Left lung (tissue), 4 donors: ENCODE measurements at regions not wholly inside any gene's neighbourhood (a gene's known extent, or its start where the extent isn't known, plus 50 kb on each side); places are given as distances from the start of the nearest gene placed in this dataset.
A peak's percentile ranks its signal among the peaks of the same experiment; 100 is the strongest.
"Not testable (repeated sequence)": the region's sequence is repeated elsewhere in the genome, so short reads cannot be mapped to it uniquely, and the experiment has no call there.

Experiments
- ATAC-seq: fragments of 200-7000 bp; cut with Tn5 transposase; one replicate; pipeline ENCODE4 v1.9.1; 2020; ENCODE audit warnings: moderate library complexity
- DNase-seq, 4 donors: peaks; one replicate each; pipeline ENCODE4 v3.0.0-alpha.2; 2013 to 2020
- H3K27ac ChIP-seq, 2 donors: fragments of 200-600 bp; sonication (generic) in 1 of 2; one replicate each; pipeline versions ENCODE4 v1.5.0 to v1.8.0; 2020 to 2021
- H3K27me3 ChIP-seq, 2 donors: fragments of 200-600 bp; sonication (generic) in 1 of 2; one replicate each; pipeline versions ENCODE4 v1.5.0 to v1.8.0; 2020 to 2021
- H3K36me3 ChIP-seq, 2 donors: fragments of 200-600 bp; sonication (generic) in 1 of 2; one replicate each; pipeline versions ENCODE4 v1.5.0 to v1.8.0; 2020 to 2021
- H3K4me1 ChIP-seq, 2 donors: fragments of 200-600 bp; one replicate each; pipeline ENCODE4 v1.8.0; 2021
- H3K4me3 ChIP-seq, 2 donors: fragments of 200-600 bp; sonication (generic) in 1 of 2; one replicate each; pipeline versions ENCODE4 v1.5.0 to v1.8.0; 2020 to 2021; ENCODE audit warnings: mild to moderate bottlenecking in 1 of 2
- H3K9me3 ChIP-seq, 2 donors: fragments of 200-600 bp; sonication (generic) in 1 of 2; one replicate each; pipeline versions ENCODE4 v1.5.0 to v1.8.0; 2020 to 2021
- CTCF ChIP-seq, 2 donors: fragments of 200-600 bp; sonication (generic) in 1 of 2; IDR thresholded peaks; one replicate each; pipeline versions ENCODE4 v1.5.0 to v1.8.0; 2021; ENCODE audit warnings: antibody characterized with exemption in 2 of 2
- intact Hi-C, 2 donors: fragments of 100-400 bp; cut with DNase I; formaldehyde crosslinking; loops; one replicate each; pipeline versions ENCODE4 v1.11.2 to v1.14.2; 2022
- donor health status: DM: no; HTN: yes; CAD: no.
- donor health status: DM: no; HTN: no; CAD: no.

GRCh38 chr5:92942762-92943161 lies 638.3 kb downstream of the NR2F1-AS1 start:
- DNase-seq (no peak), ATAC-seq (no peak)
- TF ChIP-seq CTCF (IDR thresholded peaks at IDR 0.05): no peak
- H3K9me3 ChIP-seq: no peaks in the 10 kb centered on the region
- H3K4me1 ChIP-seq: no peaks in the 10 kb centered on the region
- intact Hi-C loops: no loop called here
- no peaks in the 10 kb centered on the region for H3K36me3 ChIP-seq
- no peak overlapping the region for H3K4me3 ChIP-seq
- no peak overlapping the region for H3K27ac ChIP-seq
- no peaks in the 10 kb centered on the region for H3K27me3 ChIP-seq

- TF ChIP-seq CTCF (IDR thresholded peaks at IDR 0.05): no peak
- Histone ChIP-seq H3K36me3 (no peaks in the 10 kb centered on the region), H3K27ac (no peak overlapping the region), H3K9me3 (no peaks in the 10 kb centered on the region), H3K4me1 (no peaks in the 10 kb centered on the region), H3K4me3 (no peak overlapping the region), H3K27me3 (no peaks in the 10 kb centered on the region)
- intact Hi-C loops: no loop called here
- ATAC-seq (no peak), DNase-seq (peak in 1 of 4 donors; percentile 25)
Observed at GRCh38 chr5:92941806-92942205, 639.2 kb downstream of the NR2F1-AS1 start.

GRCh38 chr5:92939428-92939827 lies 641.6 kb downstream of the NR2F1-AS1 start:
- Histone ChIP-seq H3K4me3 (no peak overlapping the region), H3K36me3 (no peaks in the 10 kb centered on the region), H3K4me1 (no peaks in the 10 kb centered on the region), H3K27me3 (no peaks in the 10 kb centered on the region), H3K9me3 (no peaks in the 10 kb centered on the region), H3K27ac (no peak overlapping the region)
- TF ChIP-seq CTCF (IDR thresholded peaks at IDR 0.05): no peak
- DNase-seq: no peak
- intact Hi-C loops: no loop called here
- no peak for ATAC-seq

DNA sequence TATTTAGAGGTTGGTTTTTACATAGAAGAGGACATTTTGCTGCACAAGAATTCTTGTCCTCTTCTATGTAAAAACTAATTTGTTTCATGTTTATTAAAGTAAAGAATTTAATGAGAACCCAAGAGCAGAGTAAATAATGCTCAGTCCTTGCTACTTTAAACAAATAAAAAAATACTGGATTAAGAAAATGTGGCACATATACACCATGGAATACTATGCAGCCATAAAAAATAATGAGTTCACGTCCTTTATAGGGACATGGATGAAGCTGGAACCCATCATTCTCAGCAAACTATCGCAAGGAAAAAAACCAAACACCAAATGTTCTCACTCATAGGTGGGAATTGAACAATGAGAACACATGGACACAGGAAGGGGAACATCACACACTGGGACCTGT lies 643.6 kb downstream of the NR2F1-AS1 start:
- intact Hi-C loops, ATAC-seq, H3K36me3 ChIP-seq: not testable (repeated sequence)

GRCh38 chr5:92930057-92930456 lies 651.0 kb downstream of the NR2F1-AS1 start:
- no peak for TF ChIP-seq CTCF (IDR thresholded peaks at IDR 0.05)
- DNase-seq (no peak), ATAC-seq (no peak)
- H3K27me3 ChIP-seq: no peaks in the 10 kb centered on the region
- no peak overlapping the region for H3K27ac ChIP-seq
- no peaks in the 10 kb centered on the region for H3K9me3 ChIP-seq
- no peaks in the 10 kb centered on the region for H3K4me1 ChIP-seq
- intact Hi-C loops: no loop called here
- H3K36me3 ChIP-seq: no peaks in the 10 kb centered on the region
- H3K4me3 ChIP-seq: no peak overlapping the region

More for the DNA sequence above, 643.6 kb downstream of the NR2F1-AS1 start:
- not testable (repeated sequence) for H3K4me3 ChIP-seq, H3K27me3 ChIP-seq, H3K4me1 ChIP-seq, DNase-seq, H3K27ac ChIP-seq, H3K9me3 ChIP-seq

- H3K4me3 ChIP-seq: no peak overlapping the region
- DNase-seq (peak in 1 of 4 donors; percentile 34), ATAC-seq (no peak)
- no peaks in the 10 kb centered on the region for H3K36me3 ChIP-seq
- H3K27me3 ChIP-seq: no peaks in the 10 kb centered on the region
- intact Hi-C loops: no loop called here
- no peaks in the 10 kb centered on the region for H3K9me3 ChIP-seq
- no peak overlapping the region for H3K27ac ChIP-seq
- H3K4me1 ChIP-seq: no peaks in the 10 kb centered on the region
- no peak for TF ChIP-seq CTCF (IDR thresholded peaks at IDR 0.05)
Observed at GRCh38 chr5:92927291-92927778, 653.7 kb downstream of the NR2F1-AS1 start.
